Small intestine (tissue), 7 donors: ENCODE measurements at regions not wholly inside any gene's neighbourhood (a gene's known extent, or its start where the extent isn't known, plus 50 kb on each side); places are given as distances from the start of the nearest gene placed in this dataset.

ENCODE experiments used
- DNase-seq, 2 donors: peaks; one replicate each; pipeline versions ENCODE4 v3.0.0 to v3.0.0-alpha.2; 2013
- FAIRE-seq: peaks from 2 replicates; lab custom pipeline; 2012; peaks lifted over from hg19 to GRCh38; lab: Jason Lieb, UNC
- H3K27ac ChIP-seq, 3 donors: one replicate each; pipeline ENCODE4 v1.5.1; 2013; ENCODE audit warnings: low read length in 2 of 3, mild to moderate bottlenecking in 2 of 3, control low read depth in 1 of 3, inconsistent platforms in 1 of 3, low read depth in 1 of 3, moderate library complexity in 1 of 3
- H3K27me3 ChIP-seq, 3 donors: one replicate each; pipeline ENCODE4 v1.6.1; 2013; ENCODE audit warnings: low read length in 3 of 3, inconsistent platforms in 1 of 3; ENCODE audit not compliant: control insufficient read depth in 3 of 3, insufficient read depth in 3 of 3
- H3K36me3 ChIP-seq, 3 donors: one replicate each; pipeline ENCODE4 v1.6.1; 2013; ENCODE audit warnings: low read length in 3 of 3, inconsistent platforms in 1 of 3, low read depth in 1 of 3, mild to moderate bottlenecking in 1 of 3, moderate library complexity in 1 of 3; ENCODE audit not compliant: control insufficient read depth in 3 of 3, insufficient read depth in 2 of 3
- H3K4me1 ChIP-seq, 3 donors: one replicate each; pipeline ENCODE4 v1.6.1; 2013; ENCODE audit warnings: low read length in 2 of 3, inconsistent platforms in 1 of 3, low read depth in 1 of 3, mild to moderate bottlenecking in 1 of 3, moderate library complexity in 1 of 3; ENCODE audit not compliant: control insufficient read depth in 3 of 3, insufficient read depth in 2 of 3
- H3K4me3 ChIP-seq, 3 donors: one replicate each; pipeline ENCODE4 v1.5.1; 2013; ENCODE audit warnings: low read length in 3 of 3, control low read depth in 1 of 3, inconsistent platforms in 1 of 3, low read depth in 1 of 3, mild to moderate bottlenecking in 1 of 3, moderate library complexity in 1 of 3
- H3K9me3 ChIP-seq, 2 donors: one replicate each; pipeline ENCODE4 v1.6.1; 2013; ENCODE audit warnings: low read depth in 1 of 2, low read length in 1 of 2; ENCODE audit not compliant: control insufficient read depth in 2 of 2, insufficient read depth in 1 of 2
- WGBS, 3 donors: extraction: QIAGEN DNeasy Blood & Tissue Kit; methylation state at CpG; one replicate each; pipeline ENCODE4 v1.1.7; 2013; 5-methylcytosine and 5-hydroxymethylcytosine counted together
- donor health status: healthy with polysubstance abuse.
- donor health status: control.
- donor health status: control.
- donor health status: Bipolar disorder and iron deficiency.
- donor health status: healthy.

DNA sequence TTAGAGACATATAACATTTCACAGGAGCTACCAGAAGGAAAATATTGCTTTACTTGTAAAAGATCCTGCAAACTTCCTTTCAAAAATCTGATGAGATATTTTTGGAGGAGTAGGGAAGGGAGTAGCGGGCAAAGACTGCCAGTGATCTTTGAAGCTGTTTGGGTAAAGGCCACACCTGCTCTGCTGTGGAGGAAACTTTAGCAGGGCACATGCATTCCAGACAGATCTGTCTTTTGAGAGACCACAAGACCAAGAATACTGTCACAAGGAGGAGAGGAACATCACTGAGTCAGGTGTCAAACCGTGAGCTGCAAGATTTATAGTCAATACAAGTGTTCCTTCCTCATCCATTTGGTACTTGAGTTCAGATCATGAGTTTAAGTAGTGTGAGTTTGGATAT lies 654.4 kb downstream of the DNAJB9 start:
- H3K27me3 ChIP-seq, result no peaks in the 10 kb centered on the region
- H3K9me3 ChIP-seq, result no peaks in the 10 kb centered on the region
- no peak overlapping the region for H3K4me3 ChIP-seq
- no peak overlapping the region for H3K27ac ChIP-seq
- WGBS, 3 donors, result 61 to 76% (median 65%) methylated on average over 2 of the region's 2 CpGs
- DNase-seq, result no peak
- FAIRE-seq, result no peak
- H3K36me3 ChIP-seq, result no peaks in the 10 kb centered on the region
- no peaks in the 10 kb centered on the region for H3K4me1 ChIP-seq

- Histone ChIP-seq H3K4me3 (no peak overlapping the region), H3K27me3 (no peaks in the 10 kb centered on the region), H3K27ac (no peak overlapping the region), H3K36me3 (no peaks in the 10 kb centered on the region), H3K9me3 (no peaks in the 10 kb centered on the region), H3K4me1 (no peaks in the 10 kb centered on the region)
- FAIRE-seq (no peak), DNase-seq (no peak)
- whole genome bisulfite sequencing, 3 donors, result 52 to 58% (median 55%) methylated on average over 1 of the region's 1 CpG
Measured at GRCh38 chr7:109226699-109227098, 657.0 kb downstream of the DNAJB9 start.

GRCh38 chr7:109235316-109235715 lies 665.6 kb downstream of the DNAJB9 start:
- H3K27me3 ChIP-seq, result no peaks in the 10 kb centered on the region
- no peaks in the 10 kb centered on the region for H3K36me3 ChIP-seq
- H3K4me1 ChIP-seq, result no peaks in the 10 kb centered on the region
- no peak overlapping the region for H3K27ac ChIP-seq
- DNase-seq, result no peak
- FAIRE-seq, result no peak
- no peak overlapping the region for H3K4me3 ChIP-seq
- H3K9me3 ChIP-seq, result no peaks in the 10 kb centered on the region
- 74 to 84% (median 83%) methylated on average over 2 of the region's 2 CpGs for WGBS, 3 donors

GRCh38 chr7:109246330-109247077 lies 676.8 kb downstream of the DNAJB9 start:
- 64 to 72% (median 69%) methylated on average over 10 of the region's 10 CpGs for whole genome bisulfite sequencing, 3 donors
- Histone ChIP-seq H3K4me3 (no peak overlapping the region), H3K4me1 (no peaks in the 10 kb centered on the region), H3K36me3 (no peaks in the 10 kb centered on the region), H3K9me3 (no peaks in the 10 kb centered on the region), H3K27ac (no peak overlapping the region), H3K27me3 (no peaks in the 10 kb centered on the region)
- DNase-seq (no peak), FAIRE-seq (no peak)

- DNase-seq (no peak), FAIRE-seq (no peak)
- Histone ChIP-seq H3K36me3 (no peaks in the 10 kb centered on the region), H3K9me3 (no peaks in the 10 kb centered on the region), H3K4me3 (no peak overlapping the region), H3K4me1 (no peaks in the 10 kb centered on the region), H3K27me3 (no peaks in the 10 kb centered on the region), H3K27ac (no peak overlapping the region)
- 58 to 69% (median 69%) methylated on average over 3 of the region's 3 CpGs for WGBS, 3 donors
Measured at GRCh38 chr7:109256762-109257560, 687.3 kb downstream of the DNAJB9 start.

DNA sequence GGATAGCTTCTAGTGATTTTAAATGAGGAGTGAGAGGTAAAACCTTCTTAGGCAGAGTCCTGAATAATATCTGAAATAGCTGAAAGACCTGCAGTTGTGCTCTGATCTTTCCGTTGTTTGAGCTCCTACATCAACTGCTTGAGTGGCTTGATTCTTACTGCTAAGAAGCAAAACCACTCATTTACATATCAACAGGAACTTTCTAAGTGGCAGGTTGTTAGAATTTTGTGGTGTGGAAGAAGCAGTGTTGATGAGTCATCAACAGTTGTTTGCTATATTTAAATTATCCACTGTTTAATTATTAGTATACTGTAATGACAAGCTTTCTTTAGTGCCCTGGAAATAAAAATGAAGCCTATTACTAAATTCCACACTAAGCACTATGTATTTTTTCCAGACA lies 689.5 kb downstream of the DNAJB9 start:
- no peaks in the 10 kb centered on the region for H3K9me3 ChIP-seq
- H3K27me3 ChIP-seq, result no peaks in the 10 kb centered on the region
- 31 to 55% (median 47%) methylated on average over 1 of the region's 1 CpG for WGBS, 3 donors
- no peak for DNase-seq
- no peak overlapping the region for H3K27ac ChIP-seq
- no peaks in the 10 kb centered on the region for H3K36me3 ChIP-seq
- no peak overlapping the region for H3K4me3 ChIP-seq
- H3K4me1 ChIP-seq, result no peaks in the 10 kb centered on the region
- FAIRE-seq, result no peak

DNA sequence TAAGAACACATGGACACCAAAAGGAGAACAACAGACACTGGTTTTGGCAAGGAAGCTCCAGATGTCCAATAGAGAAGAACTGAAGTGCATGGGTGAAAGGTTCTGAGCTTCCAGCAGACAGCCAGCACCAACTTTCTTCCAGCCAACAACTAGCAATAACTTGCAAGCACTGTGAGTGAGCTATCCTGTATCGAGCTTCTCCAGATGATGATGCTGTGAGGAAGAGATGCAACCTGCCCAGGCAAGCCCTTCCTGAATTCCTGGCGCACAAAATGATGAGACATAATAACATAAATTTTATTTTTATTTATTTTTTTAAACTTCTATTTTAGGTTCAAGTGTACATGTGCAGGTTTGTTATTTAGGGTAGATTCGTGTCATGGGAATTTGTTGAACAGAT lies 692.1 kb downstream of the DNAJB9 start:
- DNase-seq, result no peak
- Histone ChIP-seq H3K27me3 (no peaks in the 10 kb centered on the region), H3K27ac (no peak overlapping the region), H3K4me1 (no peaks in the 10 kb centered on the region), H3K4me3 (no peak overlapping the region), H3K36me3 (no peaks in the 10 kb centered on the region), H3K9me3 (no peaks in the 10 kb centered on the region)
- WGBS, 3 donors, result 64 to 80% (median 68%) methylated on average over 3 of the region's 3 CpGs
- no peak for FAIRE-seq

DNA sequence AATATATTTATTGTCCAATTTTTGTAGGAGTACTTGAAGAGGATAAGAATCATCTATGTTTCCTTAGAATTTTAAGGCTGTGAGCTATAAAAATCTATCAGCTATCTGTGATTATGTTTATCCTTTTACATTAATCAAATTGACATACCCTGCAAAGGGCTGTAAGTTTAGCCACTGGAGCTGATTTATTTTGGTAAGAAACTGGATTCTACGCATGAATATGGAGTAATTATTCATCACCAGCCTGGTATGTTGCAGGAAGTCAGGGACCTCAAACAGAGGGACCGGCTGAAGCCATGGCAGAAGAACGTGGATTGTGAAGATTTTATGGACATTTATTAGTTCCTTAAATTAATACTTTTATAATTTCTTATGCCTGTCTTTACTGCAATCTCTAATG lies 696.9 kb downstream of the DNAJB9 start:
- H3K27me3 ChIP-seq, result no peaks in the 10 kb centered on the region
- no peak for FAIRE-seq
- no peaks in the 10 kb centered on the region for H3K9me3 ChIP-seq
- 85 to 89% (median 86%) methylated on average over 3 of the region's 3 CpGs for WGBS, 3 donors
- H3K4me3 ChIP-seq, result no peak overlapping the region
- no peak overlapping the region for H3K27ac ChIP-seq
- no peaks in the 10 kb centered on the region for H3K4me1 ChIP-seq
- no peak for DNase-seq
- no peaks in the 10 kb centered on the region for H3K36me3 ChIP-seq
